Muscle of leg (tissue), 3 donors: ENCODE measurements at regions not wholly inside any gene's neighbourhood (a gene's known extent, or its start where the extent isn't known, plus 50 kb on each side); places are given as distances from the start of the nearest gene placed in this dataset.
A peak's percentile ranks its signal among the peaks of the same experiment; 100 is the strongest.

Source experiments
- DNase-seq: peaks from one replicate; pipeline ENCODE4 v3.0.0; 2013
- H3K27ac ChIP-seq: one replicate; pipeline ENCODE4 v1.5.1; 2013; ENCODE audit warnings: mild to moderate bottlenecking, low read length, control low read depth
- H3K27me3 ChIP-seq: one replicate; pipeline ENCODE4 v1.6.1; 2013; ENCODE audit warnings: low read length; ENCODE audit not compliant: control insufficient read depth, insufficient read depth
- H3K36me3 ChIP-seq: one replicate; pipeline ENCODE4 v1.6.1; 2013; ENCODE audit warnings: low read length; ENCODE audit not compliant: control insufficient read depth, insufficient read depth
- H3K4me1 ChIP-seq: one replicate; pipeline ENCODE4 v1.6.1; 2013; ENCODE audit warnings: low read length; ENCODE audit not compliant: control insufficient read depth, insufficient read depth
- H3K4me3 ChIP-seq: one replicate; pipeline ENCODE4 v1.5.1; 2013; ENCODE audit warnings: low read length, control low read depth
- H3K9me3 ChIP-seq: replicated peaks from 2 replicates; pipeline ENCODE4 v1.6.1; 2013; ENCODE audit warnings: low read depth, low read length; ENCODE audit not compliant: control insufficient read depth
- WGBS: methylation state at CpG from one replicate; pipeline ENCODE4 v1.1.5; 2013; ENCODE audit warnings: missing lambda C conversion rate; ENCODE audit not compliant: insufficient coverage; 5-methylcytosine and 5-hydroxymethylcytosine counted together

- Histone ChIP-seq H3K4me1 (no peaks in the 10 kb centered on the region), H3K27ac (no peak overlapping the region), H3K9me3 (no peaks in the 10 kb centered on the region), H3K36me3 (no peaks in the 10 kb centered on the region), H3K4me3 (no peak overlapping the region), H3K27me3 (no peaks in the 10 kb centered on the region)
- no CpG with 5 or more reads among the region's 3 CpGs for WGBS
- DNase-seq = peak; percentile 61
These were observed 50.5 kb upstream of the FOXP2 start for GRCh38 chr7:114364151-114364550.

GRCh38 chr7:114363292-114363691 lies 51.3 kb upstream of the FOXP2 start:
- H3K4me3 ChIP-seq = no peak overlapping the region
- no peak overlapping the region for H3K27ac ChIP-seq
- no peaks in the 10 kb centered on the region for H3K36me3 ChIP-seq
- H3K4me1 ChIP-seq = no peaks in the 10 kb centered on the region
- no peaks in the 10 kb centered on the region for H3K27me3 ChIP-seq
- WGBS = no CpG with 5 or more reads among the region's 1 CpG
- H3K9me3 ChIP-seq = no peaks in the 10 kb centered on the region
- DNase-seq = no peak

GRCh38 chr7:114358911-114359310 lies 55.7 kb upstream of the FOXP2 start:
- H3K4me1 ChIP-seq = no peaks in the 10 kb centered on the region
- H3K4me3 ChIP-seq = no peak overlapping the region
- no peak for DNase-seq
- H3K27me3 ChIP-seq = no peaks in the 10 kb centered on the region
- H3K9me3 ChIP-seq = no peaks in the 10 kb centered on the region
- 100% methylated on average over 1 of the region's 2 CpGs for WGBS
- no peaks in the 10 kb centered on the region for H3K36me3 ChIP-seq
- H3K27ac ChIP-seq = no peak overlapping the region

GRCh38 chr7:114356133-114356532 lies 58.5 kb upstream of the FOXP2 start:
- no peaks in the 10 kb centered on the region for H3K9me3 ChIP-seq
- no peaks in the 10 kb centered on the region for H3K36me3 ChIP-seq
- no peak for DNase-seq
- no peak overlapping the region for H3K27ac ChIP-seq
- WGBS = no CpG with 5 or more reads among the region's 3 CpGs
- H3K4me1 ChIP-seq = no peaks in the 10 kb centered on the region
- H3K27me3 ChIP-seq = no peaks in the 10 kb centered on the region
- no peak overlapping the region for H3K4me3 ChIP-seq

GRCh38 chr7:114354306-114354705 lies 60.3 kb upstream of the FOXP2 start:
- H3K27ac ChIP-seq = no peak overlapping the region
- H3K27me3 ChIP-seq = no peaks in the 10 kb centered on the region
- DNase-seq = no peak
- no peaks in the 10 kb centered on the region for H3K36me3 ChIP-seq
- no peaks in the 10 kb centered on the region for H3K9me3 ChIP-seq
- no peaks in the 10 kb centered on the region for H3K4me1 ChIP-seq
- no peak overlapping the region for H3K4me3 ChIP-seq
- WGBS = no CpG with 5 or more reads among the region's 1 CpG

GRCh38 chr7:114345494-114345893 lies 69.1 kb upstream of the FOXP2 start:
- H3K4me3 ChIP-seq = no peak overlapping the region
- peak overlapping the region; percentile 37 for H3K27ac ChIP-seq
- peak; percentile 78 for DNase-seq
- no peaks in the 10 kb centered on the region for H3K4me1 ChIP-seq
- no peaks in the 10 kb centered on the region for H3K27me3 ChIP-seq
- no peaks in the 10 kb centered on the region for H3K36me3 ChIP-seq
- WGBS = no CpG with 5 or more reads among the region's 2 CpGs
- H3K9me3 ChIP-seq = no peaks in the 10 kb centered on the region

GRCh38 chr7:114343949-114344708 lies 70.5 kb upstream of the FOXP2 start:
- WGBS = 0% methylated on average over 2 of the region's 9 CpGs
- Histone ChIP-seq H3K36me3 (no peaks in the 10 kb centered on the region), H3K4me1 (no peaks in the 10 kb centered on the region), H3K27ac (no peak overlapping the region), H3K27me3 (no peaks in the 10 kb centered on the region), H3K9me3 (no peaks in the 10 kb centered on the region), H3K4me3 (no peak overlapping the region)
- peak; percentile 9 for DNase-seq

- Histone ChIP-seq H3K36me3 (no peaks in the 10 kb centered on the region), H3K4me3 (no peak overlapping the region), H3K9me3 (no peaks in the 10 kb centered on the region), H3K27me3 (no peaks in the 10 kb centered on the region), H3K4me1 (no peaks in the 10 kb centered on the region), H3K27ac (no peak overlapping the region)
- no CpG with 5 or more reads among the region's 1 CpG for WGBS
- no peak for DNase-seq
These were observed 72.0 kb upstream of the FOXP2 start for GRCh38 chr7:114342431-114343179.

GRCh38 chr7:114341648-114342047 lies 73.0 kb upstream of the FOXP2 start:
- no peaks in the 10 kb centered on the region for H3K4me1 ChIP-seq
- H3K36me3 ChIP-seq = no peaks in the 10 kb centered on the region
- DNase-seq = no peak
- no peaks in the 10 kb centered on the region for H3K27me3 ChIP-seq
- no peak overlapping the region for H3K4me3 ChIP-seq
- no peaks in the 10 kb centered on the region for H3K9me3 ChIP-seq
- no peak overlapping the region for H3K27ac ChIP-seq
- 100% methylated on average over 1 of the region's 3 CpGs for WGBS

GRCh38 chr7:114334989-114335388 lies 79.6 kb upstream of the FOXP2 start:
- H3K36me3 ChIP-seq = no peaks in the 10 kb centered on the region
- no peak overlapping the region for H3K4me3 ChIP-seq
- peak; percentile 6 for DNase-seq
- H3K27me3 ChIP-seq = no peaks in the 10 kb centered on the region
- no peaks in the 10 kb centered on the region for H3K9me3 ChIP-seq
- H3K4me1 ChIP-seq = no peaks in the 10 kb centered on the region
- no peak overlapping the region for H3K27ac ChIP-seq
- WGBS = no CpG with 5 or more reads among the region's 1 CpG
